ENCODE measurements at regions not wholly inside any gene's neighbourhood (a gene's known extent, or its start where the extent isn't known, plus 50 kb on each side); places are given as distances from the start of the nearest gene placed in this dataset.

DNA sequence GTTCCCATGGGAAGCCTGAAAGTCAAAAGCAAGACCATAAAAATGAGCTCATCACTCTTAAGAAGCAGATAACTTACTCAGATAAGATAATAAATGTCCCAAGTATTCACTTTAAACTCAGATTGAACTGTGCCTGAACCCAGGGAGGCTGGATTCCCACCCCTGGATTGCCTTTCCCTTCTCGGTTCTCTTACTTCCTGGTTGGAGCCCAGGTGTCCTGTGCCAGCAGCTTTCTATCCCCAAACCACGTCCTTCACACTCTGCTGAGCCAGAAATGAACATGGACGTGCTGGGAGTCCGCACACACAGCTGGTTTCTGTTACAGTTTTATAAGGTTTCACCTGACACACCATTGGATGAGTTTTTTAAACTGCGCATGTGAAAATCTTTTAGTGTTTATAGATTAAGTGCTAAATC, 636.2 kb upstream of the IGFBP3 start:
- no peak for TF ChIP-seq CTCF (IDR thresholded peaks at IDR 0.05)
- peak in 1 of 2 donors; percentile 40 for TF ChIP-seq POLR2AphosphoS5 (IDR thresholded peaks at IDR 0.05; ENCODE audit: insufficient read depth in 1 of 2, low read depth in 1 of 2)
